ENCODE measurements at regions not wholly inside any gene's neighbourhood (a gene's known extent, or its start where the extent isn't known, plus 50 kb on each side); places are given as distances from the start of the nearest gene placed in this dataset.

DNA sequence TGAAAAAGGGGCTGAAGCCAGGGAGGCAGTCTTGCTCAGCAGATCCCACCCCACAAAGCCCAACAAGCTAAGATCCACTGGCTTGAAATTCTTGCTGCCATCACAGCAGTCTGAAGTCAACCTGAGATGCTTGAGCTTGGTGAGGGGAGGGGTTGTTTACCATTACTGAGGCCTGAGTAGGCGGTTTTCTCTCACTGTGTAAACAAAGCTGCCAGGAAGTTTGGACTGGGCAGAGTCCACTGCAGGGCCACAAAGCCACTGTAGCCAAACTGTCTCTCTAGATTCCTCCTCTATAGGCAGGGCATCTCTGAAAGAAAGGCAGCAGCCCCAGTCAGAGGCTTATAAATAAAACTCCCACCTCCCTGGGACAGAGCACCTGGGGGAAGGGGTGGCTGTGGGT, 746.1 kb upstream of the LRRC4C start:
- no peak for FAIRE-seq

DNA sequence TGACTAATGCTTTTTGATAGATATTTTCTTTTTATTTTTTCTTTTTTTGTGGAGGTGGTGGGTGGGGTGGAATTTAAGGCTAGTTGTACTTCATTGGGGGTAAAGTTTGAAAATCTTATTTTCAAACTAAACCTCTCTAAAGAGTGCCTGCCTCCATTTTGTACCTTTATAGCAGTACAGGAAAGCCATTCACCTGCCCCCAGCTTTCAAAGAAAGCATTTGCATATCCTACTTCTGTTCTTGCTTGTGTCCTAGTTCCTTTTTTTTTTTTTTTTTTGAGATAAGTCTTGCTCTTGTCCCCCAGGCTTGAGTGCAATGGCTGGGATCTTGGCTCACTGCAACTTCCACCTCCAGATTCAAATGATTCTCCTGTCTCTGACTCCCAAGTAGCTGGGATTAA, 766.2 kb upstream of the LRRC4C start:
- no peak for FAIRE-seq

DNA sequence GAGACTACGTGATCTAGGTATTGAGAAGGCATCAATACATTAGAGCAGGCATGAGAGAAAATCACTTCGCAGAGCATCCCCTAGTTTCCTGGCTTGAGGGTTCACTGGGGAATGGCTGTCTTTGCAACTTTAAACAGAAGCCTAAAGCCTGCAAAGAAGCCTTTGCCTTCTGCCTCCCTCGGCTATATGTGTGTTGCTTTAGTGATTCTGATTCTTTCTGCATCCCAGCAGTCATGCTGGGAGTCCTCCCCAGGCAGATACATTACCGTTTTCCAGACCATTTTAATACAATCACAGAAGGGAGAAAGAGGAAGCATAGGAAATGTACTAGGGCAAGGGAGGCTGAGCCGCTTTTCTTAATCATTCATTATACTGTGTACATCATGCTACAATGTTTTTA, 773.2 kb upstream of the LRRC4C start:
- FAIRE-seq, result no peak

DNA sequence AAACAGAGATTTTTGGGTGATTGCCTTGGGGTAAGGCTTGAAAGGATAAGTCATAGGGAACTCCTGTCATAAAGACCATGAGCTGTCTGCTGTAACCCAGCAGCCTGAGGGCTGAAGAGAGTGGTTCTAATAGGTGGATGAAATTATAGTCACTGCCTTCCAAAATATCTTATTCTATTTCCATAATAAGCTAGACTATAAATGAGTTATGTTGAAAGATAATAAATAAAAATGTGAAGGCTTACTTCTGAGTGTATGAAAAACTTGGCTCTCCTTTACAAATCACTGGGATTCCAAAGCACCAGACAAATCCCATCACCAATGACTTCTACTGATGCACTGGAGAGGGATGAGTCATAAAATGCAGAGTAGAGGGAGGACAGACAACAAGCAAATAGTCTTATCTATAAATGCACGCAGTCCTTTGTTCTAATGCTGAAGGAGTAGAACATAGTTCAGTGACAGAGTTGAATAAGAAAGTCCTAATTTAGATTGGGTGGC, 775.0 kb upstream of the LRRC4C start:
- FAIRE-seq, result no peak

DNA sequence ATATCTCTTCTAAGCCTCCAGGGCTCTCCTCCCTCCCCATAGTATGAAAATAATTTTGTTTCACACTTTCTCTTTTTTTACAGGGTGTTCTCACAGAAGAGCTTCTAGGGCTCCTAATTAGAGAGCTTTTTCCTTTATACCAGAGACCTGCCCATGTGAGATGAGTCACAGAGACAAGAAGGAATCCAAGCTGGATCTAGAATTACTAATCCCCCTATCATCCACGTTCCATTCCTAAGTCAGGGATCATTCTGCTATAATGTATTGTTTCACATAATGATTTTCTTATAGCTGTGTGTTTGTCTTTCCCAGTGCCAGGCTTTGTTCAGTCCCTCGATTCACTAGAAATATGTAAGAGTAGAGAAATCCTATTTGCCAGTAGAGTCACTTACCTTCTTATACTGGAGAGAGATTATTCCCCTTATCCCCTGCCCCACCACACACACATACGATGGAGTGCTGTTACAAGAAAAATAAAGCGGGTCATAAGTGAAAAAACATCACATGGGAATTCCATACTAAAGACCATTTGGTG, 778.3 kb upstream of the LRRC4C start:
- FAIRE-seq, result no peak

DNA sequence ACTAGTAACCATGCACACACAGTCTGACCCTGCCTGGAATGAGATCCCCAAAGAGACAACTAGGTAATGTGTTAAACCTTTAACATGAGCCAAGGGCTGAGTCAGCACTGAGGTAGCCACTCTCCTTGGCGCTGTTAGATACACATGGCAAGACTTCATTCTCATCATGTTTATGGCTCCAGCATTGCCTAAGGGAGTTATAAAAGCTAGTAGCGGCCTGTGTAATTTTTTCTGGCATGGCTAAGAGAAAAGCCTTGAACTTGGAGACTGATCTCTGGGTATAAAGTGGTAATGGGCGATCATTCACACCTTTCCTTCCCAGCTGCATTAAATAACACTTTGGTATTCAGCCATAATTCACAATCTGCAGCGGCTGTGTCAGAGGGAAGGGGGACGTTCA, 779.7 kb upstream of the LRRC4C start:
- no peak for FAIRE-seq

DNA sequence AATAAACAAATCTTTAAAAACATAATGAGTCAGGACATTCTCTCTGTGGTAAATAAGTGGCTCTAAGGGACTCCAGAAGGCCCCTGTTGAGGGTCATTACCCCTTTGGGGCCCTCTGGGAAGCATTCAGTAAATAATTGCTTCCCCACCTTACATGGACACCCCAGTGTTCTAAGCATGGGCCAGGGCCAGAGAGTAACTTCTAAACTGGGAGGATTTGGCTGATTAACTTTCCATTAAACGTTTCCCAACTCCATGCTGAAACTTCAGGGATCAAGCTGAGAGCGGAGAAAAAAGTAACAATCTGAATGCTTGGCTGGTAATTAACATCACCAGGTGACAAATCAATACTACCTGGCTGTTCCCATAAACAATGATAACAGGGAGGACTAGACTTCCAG, 783.9 kb upstream of the LRRC4C start:
- no peak for FAIRE-seq

DNA sequence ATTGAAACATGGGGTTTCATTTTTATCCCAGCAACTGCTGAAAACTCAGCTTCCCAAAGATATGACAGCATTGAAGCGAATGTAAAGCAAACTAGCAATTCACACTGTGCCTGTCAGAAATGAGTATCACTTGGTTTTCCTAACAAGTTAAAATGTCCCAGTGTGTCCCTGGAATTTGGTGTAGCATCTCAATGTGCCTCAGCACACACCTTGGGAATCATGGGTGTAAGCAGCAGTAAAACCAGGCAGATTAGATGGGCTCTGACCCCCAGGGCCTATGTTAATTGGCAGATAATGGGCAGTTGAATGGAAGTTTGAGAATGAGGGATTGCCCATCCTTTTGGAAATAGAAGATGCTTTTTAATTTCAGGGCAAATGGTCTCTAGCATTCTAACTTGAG, 784.9 kb upstream of the LRRC4C start:
- no peak for FAIRE-seq

DNA sequence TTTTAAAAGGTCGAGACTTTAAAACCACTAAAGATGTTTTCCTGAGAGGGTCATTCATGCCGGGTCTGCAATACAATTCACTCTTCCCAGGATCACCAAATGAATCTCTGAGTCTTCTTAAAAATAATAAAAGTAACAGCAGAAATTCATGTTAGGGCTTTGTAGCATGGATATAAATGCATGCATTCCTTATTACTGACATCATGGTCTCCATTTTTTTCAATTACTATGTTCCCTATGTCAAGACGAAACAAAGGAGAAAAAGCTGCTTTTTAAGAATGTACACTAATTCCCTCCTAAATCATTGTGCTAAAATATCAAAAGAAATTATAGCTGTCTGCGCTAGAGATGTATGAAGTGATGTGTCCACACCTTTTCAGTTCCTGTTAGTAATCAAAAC, 789.9 kb upstream of the LRRC4C start:
- FAIRE-seq, result no peak

DNA sequence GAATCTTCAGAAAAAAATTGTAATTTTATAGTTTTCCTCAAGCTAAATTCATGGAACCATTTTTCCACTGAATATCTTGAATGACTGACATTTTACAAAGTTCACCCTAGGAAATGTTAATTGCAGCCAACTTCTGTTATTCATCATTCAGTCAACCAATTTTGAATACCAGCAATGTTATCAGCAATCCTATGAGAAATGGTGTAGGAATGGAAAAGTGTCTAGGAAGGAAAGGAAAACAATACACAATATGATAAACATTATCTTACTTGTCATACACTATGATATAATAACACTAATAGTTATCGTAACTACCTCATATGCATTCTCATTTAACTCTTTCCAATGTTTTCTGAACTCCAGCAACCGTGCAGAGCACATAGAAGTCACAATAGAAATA, 790.5 kb upstream of the LRRC4C start:
- FAIRE-seq, result no peak

DNA sequence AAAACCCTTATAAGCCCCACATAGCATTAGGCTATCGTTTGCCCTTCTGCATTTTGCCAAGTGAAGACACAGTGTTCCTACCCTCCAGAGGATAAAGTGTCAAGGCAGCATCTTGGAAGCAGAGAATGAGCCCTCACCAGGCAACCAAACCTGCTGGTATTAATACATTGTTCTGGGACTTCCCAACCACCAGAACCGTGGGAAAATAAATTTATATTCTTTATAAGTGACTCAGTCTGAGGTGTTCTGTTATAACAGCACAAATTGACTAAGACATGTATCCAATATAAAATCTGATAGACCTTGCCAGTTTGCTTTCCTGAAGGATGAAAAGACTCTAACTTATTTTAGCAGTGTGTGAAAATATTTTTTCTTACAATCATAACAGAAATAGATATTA, 792.5 kb upstream of the LRRC4C start:
- no peak for FAIRE-seq

DNA sequence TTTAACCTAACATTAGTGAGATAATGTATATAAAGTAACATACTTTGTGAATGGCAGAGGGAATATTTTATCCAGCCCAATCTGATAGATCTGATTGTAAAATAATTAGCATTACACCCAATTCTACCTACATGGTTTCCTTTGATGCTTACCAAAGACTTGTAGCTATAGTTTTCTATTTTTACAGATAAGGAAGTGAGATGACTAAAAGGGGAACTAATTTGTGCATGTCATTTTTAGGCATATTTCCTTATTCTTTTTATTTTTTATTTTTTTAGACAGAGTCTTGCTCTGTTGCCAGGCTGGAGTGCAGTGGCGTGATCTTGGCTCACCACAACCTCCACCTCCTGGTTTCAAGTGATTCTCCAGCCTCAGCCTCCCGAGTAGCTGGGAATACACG, 793.7 kb upstream of the LRRC4C start:
- no peak for FAIRE-seq

DNA sequence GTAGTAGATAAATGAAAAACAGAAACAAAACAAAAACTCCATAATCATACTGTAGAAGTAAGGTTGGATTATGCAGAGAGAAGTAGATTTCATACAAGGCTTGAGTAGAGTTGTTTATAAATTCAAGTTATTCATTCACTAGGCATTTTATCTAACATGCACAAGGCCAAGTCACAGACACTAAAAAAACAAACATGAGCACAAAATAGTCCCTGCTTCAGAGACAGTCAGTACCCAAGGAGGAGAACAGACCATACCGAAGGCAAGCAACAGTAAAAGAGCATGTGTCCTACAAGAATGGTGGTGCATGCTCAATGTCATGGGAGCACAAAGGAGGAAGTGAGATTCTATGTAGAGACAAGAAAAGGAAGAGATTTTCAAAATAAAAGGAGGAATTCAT, 796.5 kb upstream of the LRRC4C start:
- no peak for FAIRE-seq

DNA sequence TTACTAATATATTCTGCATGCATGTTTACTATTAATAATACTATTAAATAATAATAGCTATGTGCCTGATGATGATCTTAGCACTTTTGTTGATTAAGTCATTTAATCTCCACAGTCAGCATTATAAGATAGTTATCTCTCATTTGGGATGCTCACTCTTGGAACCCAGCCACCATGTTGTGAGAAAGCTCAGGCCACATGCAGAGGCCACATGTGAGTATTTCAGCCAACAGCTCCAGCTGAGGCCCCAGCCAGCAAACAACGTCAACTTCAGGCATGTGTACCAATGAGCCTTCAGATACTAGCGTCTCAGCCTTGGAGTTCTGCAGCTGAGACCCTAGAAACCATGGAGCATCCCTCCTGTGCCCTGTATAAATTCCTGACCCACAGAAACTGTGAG, 798.1 kb upstream of the LRRC4C start:
- no peak for FAIRE-seq

DNA sequence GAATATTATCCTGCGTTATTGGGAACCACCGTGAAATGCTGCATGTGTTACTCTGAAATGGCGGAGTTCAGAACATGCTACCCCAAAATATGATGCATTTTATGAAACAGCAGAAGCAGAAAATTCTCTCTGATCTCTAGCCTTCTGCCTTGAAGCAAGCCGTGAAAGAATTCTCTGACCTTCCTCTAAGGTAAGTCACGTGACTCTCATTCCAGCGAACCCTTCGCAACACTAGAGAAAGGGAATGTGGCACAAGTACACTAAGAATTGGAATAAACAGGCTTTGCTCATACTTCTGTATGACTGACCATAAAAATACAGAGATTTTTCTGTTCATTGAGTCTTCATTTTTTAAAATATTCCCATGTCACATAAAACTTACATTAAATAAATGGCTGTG, 805.6 kb upstream of the LRRC4C start:
- FAIRE-seq, result no peak

DNA sequence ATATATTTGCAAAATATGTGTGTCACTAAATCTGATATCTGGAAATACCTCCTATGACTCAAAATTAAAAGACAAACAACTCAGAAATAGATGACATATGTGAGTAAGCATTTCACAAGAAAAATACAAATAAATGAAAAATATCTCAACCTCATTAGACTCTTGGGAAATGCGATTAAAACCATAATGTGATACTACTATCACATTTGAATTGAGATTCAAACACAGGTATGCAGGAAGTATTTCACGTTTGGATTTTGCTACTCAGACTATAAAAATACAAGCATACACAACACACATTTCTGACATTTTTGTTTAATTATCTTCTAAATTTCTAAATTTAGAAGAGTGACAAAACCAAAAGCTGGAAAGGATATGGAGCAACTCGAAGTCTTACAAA, 811.9 kb upstream of the LRRC4C start:
- FAIRE-seq, result no peak

DNA sequence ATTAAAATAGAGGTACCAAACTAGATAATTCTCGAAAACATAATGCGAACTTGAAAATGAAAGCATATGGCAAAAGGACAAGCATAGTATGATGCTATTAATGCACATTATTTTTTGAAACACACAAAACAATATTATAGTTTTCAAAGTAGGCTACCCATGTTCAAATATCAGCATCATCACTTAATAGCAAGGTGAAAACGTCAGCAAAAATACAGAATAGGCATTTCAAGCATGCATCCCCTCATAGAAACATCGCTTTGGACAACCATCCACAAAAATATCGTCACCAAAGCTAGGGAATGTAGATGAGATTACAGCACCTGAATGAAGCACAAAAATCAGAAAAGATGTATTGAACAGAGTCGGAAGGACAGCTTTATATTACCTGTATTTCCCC, 814.5 kb upstream of the LRRC4C start:
- FAIRE-seq, result no peak

DNA sequence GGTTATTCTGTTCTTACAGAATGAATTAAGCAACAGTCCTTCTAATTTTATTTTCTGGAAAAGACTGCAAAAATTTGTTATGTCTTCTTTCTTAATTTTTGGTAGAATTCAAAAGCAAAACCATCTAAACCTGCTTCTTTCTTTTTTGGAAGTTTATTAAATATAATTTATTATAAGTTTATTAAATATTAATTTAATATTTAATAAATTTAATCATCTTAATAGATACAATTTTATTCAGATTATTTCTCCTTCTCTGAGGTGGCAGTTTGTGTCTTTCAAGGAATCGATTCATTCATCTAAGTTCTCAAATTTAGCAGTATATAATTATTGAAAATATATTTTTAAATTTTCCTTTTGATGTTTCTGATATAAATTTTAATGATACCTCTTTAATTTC, 837.5 kb upstream of the LRRC4C start:
- FAIRE-seq, result no peak

DNA sequence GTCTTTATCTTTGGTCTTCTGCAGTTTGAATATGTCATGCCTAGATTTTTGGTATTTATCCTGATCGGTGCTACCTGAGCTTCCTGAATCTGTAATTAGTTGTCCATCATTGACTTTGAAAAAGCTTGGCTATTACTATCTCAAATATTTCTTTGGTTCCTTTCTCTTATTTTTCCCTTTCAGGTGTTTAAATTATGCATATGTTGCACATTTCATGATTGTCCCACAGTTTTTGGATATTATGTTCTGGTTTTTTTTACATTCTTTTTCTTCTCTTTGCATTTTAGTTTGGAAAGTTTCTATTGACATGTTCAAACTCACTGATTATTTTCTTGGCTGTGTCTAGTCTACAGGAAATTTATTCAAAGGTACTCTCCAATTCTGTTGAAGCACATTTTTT, 840.3 kb upstream of the LRRC4C start:
- FAIRE-seq, result no peak

DNA sequence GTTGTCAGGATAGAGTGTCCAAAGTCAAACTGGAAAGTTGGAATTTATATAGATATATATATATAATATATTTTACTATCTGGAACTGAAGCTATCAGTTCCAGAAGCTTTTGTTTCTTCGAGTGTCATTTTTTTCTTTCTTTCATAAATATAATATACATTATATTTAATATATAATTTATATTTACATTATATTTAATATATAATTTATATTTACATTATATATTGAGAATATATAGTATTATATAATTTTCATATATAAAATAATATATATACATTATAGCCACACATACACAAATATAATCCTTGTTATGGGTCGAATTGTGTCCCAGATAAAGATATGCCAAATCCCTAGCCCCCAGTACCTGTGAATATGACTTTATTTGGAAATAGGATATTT, 842.3 kb upstream of the LRRC4C start:
- no peak for FAIRE-seq

DNA sequence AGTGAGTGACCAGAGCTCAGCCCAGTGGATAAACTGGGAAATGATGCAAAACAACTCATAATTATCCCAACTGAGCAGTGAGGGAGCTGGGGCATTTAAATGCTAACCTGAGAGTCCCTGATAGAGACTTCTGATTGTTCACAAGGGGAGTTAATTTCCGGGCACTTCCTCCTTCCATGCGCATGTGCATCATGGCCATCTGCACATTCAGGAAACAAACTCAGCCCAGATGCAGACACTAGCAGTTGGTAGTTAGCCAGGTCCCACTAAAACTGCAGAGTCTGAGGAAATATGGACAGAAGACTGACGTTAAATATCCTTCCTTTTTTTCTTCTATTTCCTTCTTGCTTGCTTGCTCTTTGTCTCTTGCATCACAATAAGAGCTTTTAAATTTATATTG, 852.1 kb upstream of the LRRC4C start:
- no peak for FAIRE-seq

DNA sequence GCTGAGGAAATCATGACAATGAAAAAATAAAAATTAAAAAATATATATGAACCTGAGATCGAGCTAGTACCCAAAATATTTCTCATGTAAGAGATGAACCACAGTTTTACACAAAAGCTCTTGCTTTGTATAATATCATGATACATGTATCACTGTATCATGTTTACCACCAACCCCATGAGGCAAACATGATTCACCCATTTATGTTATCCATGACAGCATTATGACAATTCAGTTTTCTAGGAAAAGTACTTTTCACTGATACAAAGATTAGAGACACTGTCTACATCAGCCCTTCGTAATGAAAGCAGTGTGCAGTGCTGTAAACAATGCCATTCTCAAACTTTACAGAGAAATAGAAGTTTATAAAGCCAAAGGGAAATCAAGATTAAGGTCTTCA, 852.5 kb upstream of the LRRC4C start:
- no peak for FAIRE-seq

DNA sequence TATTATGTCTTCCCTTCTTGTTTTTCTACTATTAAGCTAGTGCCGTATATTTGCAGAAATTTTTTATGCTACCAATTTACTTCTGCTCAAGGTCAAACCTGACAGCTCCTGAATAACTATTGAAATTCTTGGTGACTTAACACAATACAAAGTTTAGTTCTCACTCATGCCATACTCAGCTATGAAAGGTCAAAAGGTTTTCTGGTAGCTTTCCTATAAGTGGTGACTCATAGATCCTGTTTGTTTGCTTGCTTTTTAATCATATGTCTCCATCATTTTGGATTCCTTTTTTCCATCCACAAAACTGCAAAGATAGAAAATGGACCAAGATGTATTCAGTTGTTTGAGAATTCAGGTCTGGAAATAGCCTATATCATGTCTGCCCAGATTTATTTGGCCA, 855.8 kb upstream of the LRRC4C start:
- FAIRE-seq, result no peak

DNA sequence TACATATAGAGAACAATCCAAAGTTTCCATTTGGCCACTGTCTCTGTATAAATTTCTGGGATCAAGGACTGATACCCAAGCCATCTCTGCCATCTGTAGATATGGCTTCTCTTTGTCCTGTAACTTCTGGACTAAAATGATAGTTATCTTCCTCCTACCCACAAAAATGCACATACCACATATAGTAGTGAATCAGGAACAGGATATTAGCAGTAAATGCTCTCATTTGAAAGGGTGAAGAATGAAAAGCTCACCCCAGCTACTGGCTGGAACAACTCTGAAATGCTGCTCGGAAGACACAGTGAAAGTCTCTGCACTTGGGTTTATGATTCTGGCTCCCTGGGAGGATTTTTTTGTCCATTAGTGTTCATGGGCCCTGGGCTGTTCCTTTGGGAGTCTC, 856.4 kb upstream of the LRRC4C start:
- FAIRE-seq, result no peak

DNA sequence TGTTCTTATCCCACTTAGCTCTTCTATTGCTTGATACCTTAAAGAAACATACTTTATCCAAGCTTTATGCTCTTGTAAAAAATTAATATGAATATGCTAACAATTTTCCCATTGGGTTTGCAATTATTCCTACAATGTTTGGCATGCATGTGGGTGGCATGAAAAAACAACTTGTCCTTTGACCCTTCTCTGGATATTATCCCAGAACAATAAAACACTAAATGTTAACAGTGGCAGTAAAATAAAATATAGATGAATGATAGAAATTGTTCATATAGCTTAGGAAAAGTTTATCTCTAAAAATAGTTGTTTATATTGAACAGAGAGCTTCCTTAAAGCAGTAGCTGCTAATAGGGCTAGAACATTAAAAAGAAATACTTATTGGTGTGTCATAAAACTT, 860.5 kb upstream of the LRRC4C start:
- no peak for FAIRE-seq
